Liver (tissue), 3 donors: ENCODE measurements at regions not wholly inside any gene's neighbourhood (a gene's known extent, or its start where the extent isn't known, plus 50 kb on each side); places are given as distances from the start of the nearest gene placed in this dataset.

Source experiments
- ATF3 ChIP-seq: IDR thresholded peaks from 2 replicates; pipeline ENCODE4 v1.6.1; 2016; ENCODE audit warnings: antibody characterized with exemption
- CTCF ChIP-seq: fragments of 150-350 bp; IDR thresholded peaks from 2 replicates; pipeline ENCODE4 v1.5.1; 2017; ENCODE audit warnings: improper control_type of control experiment, low read depth, low read length; ENCODE audit not compliant: missing input control
- FOXA2 ChIP-seq: IDR thresholded peaks from 2 replicates; pipeline ENCODE4 v1.6.1; 2016; ENCODE audit warnings: antibody characterized with exemption
- GABPA ChIP-seq, 2 donors: IDR thresholded peaks in 1 of 2; conservative IDR thresholded peaks in 1 of 2; 2 replicates each; pipeline ENCODE4 v1.6.1; 2016; ENCODE audit warnings: antibody characterized with exemption in 2 of 2, mild to moderate bottlenecking in 1 of 2, moderate library complexity in 1 of 2
- JUND ChIP-seq, 2 donors: IDR thresholded peaks; 2 replicates each; pipeline ENCODE4 v1.6.1; 2016; ENCODE audit warnings: antibody characterized with exemption in 2 of 2
- MAX ChIP-seq: IDR thresholded peaks from 2 replicates; pipeline ENCODE4 v1.6.1; 2016; ENCODE audit warnings: antibody characterized with exemption
- RAD21 ChIP-seq, 2 donors: IDR thresholded peaks; 2 replicates each; pipeline ENCODE4 v1.6.1; 2016; ENCODE audit warnings: antibody characterized with exemption in 2 of 2, mild to moderate bottlenecking in 2 of 2
- SP1 ChIP-seq: IDR thresholded peaks from 2 replicates; pipeline ENCODE4 v1.6.1; 2018; ENCODE audit warnings: antibody characterized with exemption, mild to moderate bottlenecking
- TAF1 ChIP-seq: conservative IDR thresholded peaks from 2 replicates; pipeline ENCODE4 v1.6.1; 2016; ENCODE audit warnings: antibody characterized with exemption, mild to moderate bottlenecking
- YY1 ChIP-seq: IDR thresholded peaks from 2 replicates; pipeline ENCODE4 v1.6.1; 2016; ENCODE audit warnings: antibody characterized with exemption, mild to moderate bottlenecking
- TF ChIP-seq, protein P1 (sequence below): IDR thresholded peaks from 2 replicates; pipeline ENCODE4 v1.6.1; 2016; ENCODE audit warnings: antibody characterized with exemption, mild to moderate bottlenecking
- donor health status: healthy.
- donor health status: healthy.

- TF ChIP-seq ATF3 (no peak), CTCF (no peak), FOXA2 (no peak), TAF1 (no peak), SP1 (no peak), JUND (IDR thresholded peaks at IDR 0.05) (no peak), GABPA (IDR thresholded peaks at IDR 0.05 in 1 of 2, conservative IDR thresholded peaks at IDR 0.05 in 1 of 2) (no peak), YY1 (no peak), RAD21 (IDR thresholded peaks at IDR 0.05) (no peak), MAX (no peak)
- TF ChIP-seq, protein P1, sequence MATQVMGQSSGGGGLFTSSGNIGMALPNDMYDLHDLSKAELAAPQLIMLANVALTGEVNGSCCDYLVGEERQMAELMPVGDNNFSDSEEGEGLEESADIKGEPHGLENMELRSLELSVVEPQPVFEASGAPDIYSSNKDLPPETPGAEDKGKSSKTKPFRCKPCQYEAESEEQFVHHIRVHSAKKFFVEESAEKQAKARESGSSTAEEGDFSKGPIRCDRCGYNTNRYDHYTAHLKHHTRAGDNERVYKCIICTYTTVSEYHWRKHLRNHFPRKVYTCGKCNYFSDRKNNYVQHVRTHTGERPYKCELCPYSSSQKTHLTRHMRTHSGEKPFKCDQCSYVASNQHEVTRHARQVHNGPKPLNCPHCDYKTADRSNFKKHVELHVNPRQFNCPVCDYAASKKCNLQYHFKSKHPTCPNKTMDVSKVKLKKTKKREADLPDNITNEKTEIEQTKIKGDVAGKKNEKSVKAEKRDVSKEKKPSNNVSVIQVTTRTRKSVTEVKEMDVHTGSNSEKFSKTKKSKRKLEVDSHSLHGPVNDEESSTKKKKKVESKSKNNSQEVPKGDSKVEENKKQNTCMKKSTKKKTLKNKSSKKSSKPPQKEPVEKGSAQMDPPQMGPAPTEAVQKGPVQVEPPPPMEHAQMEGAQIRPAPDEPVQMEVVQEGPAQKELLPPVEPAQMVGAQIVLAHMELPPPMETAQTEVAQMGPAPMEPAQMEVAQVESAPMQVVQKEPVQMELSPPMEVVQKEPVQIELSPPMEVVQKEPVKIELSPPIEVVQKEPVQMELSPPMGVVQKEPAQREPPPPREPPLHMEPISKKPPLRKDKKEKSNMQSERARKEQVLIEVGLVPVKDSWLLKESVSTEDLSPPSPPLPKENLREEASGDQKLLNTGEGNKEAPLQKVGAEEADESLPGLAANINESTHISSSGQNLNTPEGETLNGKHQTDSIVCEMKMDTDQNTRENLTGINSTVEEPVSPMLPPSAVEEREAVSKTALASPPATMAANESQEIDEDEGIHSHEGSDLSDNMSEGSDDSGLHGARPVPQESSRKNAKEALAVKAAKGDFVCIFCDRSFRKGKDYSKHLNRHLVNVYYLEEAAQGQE = no peak
These were observed 51.3 kb upstream of the SLC35F5 start for GRCh38 chr2:113807721-113808120.
